Pons (tissue), 1 donor: ENCODE measurements at regions not wholly inside any gene's neighbourhood (a gene's known extent, or its start where the extent isn't known, plus 50 kb on each side); places are given as distances from the start of the nearest gene placed in this dataset.

Experiments used
- DNase-seq: peaks from one replicate; pipeline ENCODE4 v3.0.0-alpha.2; 2016; ENCODE audit warnings: low spot score

DNA sequence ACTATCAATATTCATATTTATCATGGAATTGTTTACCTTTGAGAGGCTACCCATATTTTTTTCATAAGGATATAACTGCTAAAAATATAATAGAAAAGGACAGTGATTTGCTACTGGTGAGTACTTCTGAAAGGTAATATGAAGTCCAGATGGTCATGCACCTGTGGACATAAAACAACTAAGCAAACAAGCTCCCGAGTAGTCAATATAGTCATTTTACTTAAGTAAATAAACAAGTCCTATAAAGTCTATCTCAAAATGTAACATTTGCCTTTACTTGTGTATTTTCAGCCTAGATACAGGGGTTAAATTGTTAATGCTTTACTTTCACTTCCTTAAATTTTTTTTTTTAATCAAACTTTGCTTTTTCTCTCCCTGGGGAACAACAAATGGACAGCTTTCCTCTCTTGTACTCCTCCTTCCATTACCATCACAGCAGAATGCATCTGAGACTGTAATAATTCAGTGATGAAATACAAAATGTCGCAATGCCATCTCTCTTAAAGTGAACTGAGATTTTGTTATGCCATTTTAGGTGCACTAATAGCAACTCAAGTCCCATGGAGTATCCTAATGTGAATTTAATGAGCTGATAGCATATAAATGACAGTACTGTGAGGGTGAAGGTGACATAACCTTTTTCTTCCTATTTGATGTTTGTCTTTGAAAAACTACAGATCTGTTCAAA lies 1325.4 kb upstream of the ZEB2 start:
- no peak for DNase-seq

DNA sequence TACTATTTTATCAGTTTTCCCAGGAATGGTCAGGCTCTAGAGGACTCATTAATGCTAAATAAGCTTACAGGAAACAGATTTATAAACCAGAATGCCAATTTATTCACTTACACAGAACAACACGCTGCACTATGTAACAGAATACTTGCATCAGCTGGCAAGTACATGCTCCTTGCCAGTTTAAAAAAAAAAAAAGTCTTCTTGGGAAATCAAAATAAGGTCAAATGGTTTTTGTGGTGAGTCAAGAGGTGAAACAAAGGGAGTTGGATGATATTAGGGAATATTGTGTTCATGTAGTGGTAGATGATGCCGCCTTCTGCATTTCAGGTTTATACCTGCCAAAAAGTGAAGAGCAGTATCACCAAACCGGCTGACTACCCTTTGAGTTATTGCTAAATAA lies 1322.1 kb upstream of the ZEB2 start:
- DNase-seq = no peak

DNA sequence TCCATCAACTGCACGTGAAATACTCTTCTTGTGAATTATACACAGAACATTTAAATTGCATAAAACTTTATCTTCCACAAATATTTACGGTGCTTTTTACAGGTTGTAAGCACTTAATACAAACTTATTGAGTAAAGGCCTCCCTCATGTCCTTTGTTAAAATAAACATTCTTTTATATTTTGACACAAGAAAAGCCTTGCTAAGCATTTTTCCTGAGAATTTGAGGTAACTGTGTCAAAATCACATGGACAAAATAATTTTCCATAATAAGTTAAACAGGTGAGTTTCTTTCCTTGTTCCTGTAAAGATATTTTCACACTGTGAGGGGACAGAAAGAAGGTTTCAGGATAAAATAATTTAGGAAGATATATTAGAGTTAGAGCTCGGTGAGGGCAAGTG lies 1317.1 kb upstream of the ZEB2 start:
- no peak for DNase-seq

DNA sequence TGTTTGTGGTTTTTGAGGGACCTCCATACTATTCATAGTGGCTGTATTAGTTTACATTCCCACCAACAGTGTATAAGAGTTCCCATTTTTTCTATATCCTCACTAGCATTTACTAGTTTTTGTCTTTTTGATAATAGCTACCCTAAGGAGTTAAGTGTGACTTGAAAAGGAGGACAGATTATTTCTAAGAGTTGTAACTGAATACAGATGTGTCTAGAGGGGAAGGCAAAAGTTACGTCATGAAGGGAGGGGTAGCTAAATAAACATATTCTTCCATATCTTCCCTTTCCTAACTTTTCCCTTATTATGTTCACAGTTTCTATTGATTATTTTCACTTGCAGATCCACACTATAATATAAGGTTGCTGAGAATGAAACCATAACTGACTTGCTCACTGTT lies 1315.7 kb upstream of the ZEB2 start:
- DNase-seq = no peak

DNA sequence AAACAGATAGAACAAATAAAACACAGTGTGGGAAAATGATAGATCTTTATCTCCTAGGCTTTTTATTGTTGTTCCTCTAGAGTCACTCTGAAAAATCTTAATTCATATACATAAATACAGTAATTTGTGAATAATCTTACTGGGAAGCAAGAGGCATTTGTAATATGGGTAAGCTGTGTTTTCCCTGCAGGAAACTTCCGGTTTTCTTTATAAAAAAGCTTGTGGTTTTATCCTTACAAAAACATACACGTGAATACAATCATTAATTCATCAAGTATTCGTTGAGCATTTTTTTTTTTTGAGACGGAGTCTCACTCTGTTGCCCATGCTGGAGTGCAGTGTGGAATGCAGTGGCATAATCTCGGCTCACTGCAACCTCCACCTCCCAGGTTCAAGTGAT lies 1312.8 kb upstream of the ZEB2 start:
- no peak for DNase-seq

DNA sequence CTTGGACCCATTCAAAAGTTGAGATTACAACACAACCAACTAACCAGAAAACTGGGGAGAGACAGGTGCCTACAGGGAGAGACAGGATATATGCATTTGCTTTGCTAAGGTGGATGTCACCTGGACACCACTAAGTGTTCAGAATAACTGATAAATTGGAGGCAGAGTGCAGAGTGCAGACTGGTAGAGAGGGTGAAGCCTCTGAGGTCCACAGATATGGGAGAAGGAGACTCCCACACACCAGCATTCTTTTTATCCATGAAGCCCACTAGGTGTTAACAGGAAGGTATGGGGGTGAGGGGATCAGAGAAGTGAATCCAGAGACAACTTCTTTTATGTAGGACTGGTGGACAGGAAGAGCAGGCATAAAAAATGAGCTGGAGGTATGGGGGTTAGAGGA lies 1310.0 kb upstream of the ZEB2 start:
- DNase-seq = no peak

DNA sequence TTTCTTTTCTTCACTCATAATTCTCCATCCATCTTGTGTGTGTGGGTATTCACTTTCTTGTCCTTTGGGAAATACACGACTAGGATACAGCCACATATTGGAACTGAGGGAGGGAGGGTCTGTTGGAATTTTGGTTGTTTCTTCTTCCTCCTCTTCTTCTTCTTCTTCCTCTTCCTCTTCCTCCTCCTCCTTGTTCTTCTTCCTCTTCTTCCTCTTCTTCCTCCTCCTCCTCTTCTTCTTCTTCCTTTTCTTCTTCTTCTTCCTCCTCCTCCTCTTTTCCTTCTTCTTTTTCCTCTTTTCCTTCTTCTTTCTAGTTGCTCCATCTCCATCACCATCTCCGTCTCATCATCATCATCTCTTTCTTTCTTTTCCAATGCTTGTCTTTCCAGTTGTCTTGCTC lies 1307.3 kb upstream of the ZEB2 start:
- no peak for DNase-seq

DNA sequence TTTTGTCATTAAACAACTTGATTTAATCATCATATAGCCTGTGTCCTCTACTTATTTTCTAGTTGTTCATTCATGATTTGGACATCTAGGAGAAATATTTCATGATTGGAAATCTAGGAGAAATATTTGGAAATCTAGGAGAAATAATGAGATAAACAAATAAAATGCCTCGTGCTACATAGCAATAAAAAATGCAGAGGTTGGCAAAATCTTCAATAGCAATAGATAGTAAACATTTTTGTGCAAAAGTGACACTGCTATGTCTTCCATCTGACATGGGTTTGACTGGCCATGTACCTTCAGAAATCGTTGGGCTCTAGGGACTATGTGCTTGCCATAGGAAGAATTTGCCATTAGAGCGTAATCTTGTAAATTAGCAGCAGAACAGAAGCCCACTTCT lies 1304.5 kb upstream of the ZEB2 start:
- DNase-seq = no peak

DNA sequence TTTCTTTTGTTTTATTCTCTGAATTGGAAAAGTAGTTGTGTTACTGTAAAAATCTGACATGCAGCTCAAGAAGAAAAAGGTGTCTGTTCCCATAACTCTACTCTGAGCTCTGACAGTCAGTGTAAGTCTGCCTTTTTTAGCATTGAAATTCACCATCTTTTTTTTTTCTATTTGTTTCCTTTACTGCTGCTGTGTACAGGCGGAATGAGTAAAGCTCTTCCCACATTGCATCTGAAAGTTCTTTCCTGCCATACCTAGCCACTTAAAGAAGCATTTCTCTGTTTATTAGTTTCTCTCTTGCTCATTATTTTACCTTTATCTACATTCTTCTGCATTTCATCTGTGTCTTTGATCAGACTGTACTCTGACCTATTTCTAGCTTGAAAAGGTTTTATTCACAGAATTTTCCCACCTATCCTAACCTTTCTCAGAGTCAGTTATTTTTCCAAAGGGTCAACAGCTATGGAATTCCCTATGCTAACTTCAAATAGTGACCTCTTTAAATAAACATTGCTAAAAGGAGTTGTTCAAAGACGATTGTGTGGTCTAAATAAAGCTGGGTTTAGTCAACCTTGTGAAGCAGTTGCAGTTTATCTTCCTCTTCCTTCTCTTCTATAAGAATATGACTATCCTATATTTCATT lies 1303.1 kb upstream of the ZEB2 start:
- no peak for DNase-seq

DNA sequence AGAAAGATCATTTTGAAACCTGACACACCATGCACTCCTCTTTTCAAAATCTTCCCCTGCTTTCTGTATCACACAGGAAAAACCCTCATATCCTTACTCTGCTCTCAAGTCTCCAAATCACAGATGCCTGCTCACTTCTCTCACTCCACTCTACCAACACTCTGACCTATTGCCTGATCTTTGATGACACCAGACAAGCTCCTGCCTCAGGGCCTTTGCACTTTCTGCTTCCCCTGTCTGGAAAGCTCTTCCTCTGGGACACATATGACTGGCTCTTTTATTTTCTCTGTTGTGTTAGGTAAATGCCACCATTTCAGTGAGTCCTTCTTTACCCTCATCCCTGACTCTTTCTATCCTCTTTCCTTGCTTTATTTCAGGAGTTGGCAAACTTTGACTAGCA lies 1300.7 kb upstream of the ZEB2 start:
- no peak for DNase-seq

DNA sequence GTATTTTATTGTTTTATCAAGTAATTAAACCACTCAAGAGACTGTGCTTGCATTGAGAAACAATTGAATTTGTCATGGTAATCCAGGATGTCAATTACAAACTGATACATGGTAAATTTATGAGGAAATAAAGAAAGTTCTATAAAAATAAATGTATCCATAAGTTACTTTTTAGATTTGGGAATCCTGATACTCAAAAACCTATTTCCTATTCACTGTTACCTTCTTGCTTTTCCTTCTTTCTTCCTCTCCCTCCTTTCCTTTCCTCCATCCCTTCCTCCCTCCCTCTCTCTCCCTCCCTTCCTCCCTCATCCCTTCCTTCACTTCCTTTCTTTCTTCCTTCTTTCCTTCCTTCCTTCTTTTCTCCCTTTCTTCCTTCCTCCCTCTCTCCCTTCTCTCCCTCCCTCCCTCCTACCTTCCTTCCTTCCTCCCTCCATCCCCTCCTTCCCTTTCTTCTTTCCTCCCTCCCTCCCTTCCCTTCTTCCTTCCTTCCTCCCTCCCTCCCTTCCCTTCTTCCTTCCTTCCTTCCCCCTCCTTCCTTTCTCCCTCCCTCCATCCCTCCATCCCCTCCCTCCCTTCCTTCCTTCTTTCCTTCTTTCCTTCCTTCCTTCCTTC lies 1299.1 kb upstream of the ZEB2 start:
- DNase-seq = no peak

DNA sequence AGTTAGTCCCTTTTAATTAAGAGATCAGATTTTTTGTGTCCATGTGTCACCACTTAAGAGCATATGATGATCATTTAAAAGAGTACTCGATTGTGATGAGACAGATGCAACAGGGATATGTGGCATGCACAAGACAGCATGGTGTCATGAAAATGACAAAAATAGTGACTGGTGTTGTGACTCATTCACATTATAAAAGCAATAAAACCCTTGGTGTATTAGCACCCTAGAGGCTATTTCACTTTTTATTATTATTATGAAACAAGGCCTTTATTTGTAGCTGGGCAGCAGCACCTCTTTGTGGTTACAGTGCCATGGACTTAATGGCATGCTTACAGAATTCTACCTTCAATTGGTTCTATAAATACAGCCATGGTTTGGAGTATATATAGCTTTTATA lies 1296.0 kb upstream of the ZEB2 start:
- DNase-seq = no peak

DNA sequence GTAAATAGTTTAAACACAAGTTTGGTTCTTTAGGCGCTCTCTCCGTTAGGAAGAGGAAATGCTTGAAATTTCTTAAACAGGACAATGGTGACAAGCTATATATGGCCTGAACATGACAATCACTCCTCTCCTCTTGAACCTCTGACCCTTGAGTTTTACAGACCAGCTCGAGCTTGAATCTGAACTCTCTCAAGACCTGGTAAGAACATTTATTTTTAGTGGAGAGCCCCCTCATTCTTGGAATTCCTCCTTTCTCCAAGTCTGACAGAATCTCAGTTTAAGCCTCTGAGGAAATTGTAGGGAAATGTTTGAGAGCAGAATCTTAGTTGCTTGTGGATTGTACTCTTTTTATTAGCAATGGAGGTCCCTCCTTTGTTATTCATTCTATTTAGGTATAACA lies 1293.6 kb upstream of the ZEB2 start:
- DNase-seq = no peak

DNA sequence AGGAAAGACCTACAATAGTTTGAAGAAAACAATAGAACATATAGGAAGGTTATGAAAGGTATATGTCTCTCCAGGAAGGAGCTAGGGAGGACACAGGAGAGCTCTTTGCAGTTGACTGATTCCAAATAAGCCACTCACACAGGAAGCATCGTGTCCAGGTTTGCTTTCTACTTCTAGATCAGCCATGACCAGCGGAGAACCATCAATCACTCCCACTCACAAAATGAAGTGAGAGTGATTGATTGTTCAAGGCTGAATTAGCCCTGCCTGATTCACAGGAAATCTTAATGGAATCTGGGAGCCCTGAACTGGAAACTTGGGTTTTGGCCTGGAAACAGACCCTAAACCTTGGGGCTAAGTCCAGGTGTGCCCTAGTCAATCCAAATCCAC lies 1292.2 kb upstream of the ZEB2 start:
- DNase-seq = no peak

DNA sequence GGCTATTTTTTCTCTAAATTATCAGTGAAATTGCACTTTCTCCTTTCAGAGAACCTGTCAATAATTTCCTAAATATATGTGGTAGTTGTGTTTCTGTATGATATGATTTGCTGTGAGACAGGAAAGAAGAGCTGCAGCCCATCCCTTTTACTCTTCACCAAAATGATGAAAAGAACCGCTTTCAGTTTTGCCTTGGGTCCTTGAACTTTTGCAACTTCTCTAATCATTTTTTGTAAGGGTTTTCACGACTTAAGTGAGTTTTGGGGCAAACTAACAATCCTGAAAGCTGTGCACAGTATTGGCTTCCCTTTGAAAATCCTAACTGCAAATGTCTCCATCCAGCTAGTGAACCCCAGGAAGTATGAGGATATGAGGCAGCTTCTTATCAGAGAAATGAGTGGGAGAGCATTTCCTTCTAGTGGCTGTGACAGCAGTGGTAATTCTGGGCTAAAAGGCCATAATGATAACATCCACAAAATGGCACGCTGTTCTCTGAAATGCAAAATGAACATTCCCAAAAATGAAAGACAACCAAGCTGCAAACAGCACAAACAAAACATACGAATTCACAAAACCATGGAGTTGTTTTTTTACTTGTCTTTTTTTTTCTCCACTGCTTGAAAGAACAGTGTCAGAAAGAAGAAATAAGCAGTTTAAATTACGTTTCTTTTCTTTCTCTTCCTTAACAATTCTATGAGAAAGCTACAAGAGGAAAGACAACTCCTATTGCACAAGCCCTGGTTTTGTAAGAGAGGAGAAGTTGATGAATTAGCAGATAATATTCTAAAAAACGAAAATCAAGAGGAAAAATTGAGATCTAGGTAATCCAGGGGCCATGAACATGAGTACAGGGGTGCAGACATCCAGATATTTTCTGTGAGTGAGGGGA lies 1291.6 kb upstream of the ZEB2 start:
- no peak for DNase-seq

DNA sequence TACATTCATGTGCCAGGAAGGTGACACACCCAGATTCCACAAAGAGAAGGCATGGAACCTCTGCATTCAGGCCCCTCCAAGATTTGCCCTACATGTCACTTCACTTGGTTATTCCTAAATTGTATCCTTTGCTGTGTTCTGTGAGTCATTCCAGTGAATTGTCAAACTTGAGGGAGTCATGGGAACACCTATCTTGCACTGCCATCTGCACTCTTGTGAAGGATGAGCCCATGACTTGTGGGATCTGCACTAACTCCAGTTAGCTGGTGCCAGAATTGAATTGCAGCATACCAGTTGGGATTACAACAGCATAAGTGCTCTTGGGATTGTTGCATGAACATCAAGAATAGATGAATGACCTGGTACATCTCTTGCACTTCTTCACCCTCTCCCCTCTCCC lies 1288.0 kb upstream of the ZEB2 start:
- DNase-seq = no peak

DNA sequence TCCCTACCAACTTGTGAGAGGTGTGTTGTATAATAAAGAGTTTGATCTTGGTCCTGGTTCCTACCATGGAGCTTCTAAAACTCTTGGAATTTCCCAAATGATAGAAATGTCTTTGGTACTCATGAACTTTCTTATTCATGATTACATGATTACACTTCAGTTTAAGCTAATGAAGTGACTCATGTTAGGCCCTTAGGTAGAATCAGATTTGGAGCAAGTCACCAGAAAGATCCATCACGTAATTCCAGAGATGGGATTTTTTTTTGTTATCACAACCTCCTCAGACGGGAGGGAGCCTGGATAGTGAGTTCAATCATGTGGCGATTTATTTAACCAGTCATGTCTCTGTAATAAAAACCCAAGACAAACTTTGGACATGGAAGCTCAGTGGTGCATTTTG lies 1287.6 kb upstream of the ZEB2 start:
- DNase-seq = no peak

DNA sequence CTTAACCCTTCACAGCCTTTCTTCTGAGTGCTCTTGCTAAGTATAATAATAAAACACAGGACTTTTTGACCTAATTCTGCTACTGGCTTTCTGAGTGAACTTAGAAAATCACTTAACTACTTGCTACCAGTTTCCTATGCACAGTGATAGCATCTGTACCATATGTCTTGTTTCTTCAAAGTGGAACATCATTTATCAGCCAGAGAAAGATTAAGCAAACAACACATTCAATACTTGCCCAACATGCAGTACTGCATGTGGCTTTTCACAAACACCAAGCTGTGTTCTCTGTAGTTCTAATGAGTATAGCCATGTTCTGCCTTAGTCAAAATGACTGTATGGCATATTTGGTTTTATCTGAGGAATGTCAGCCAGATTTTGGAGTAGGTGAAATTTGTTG lies 1286.6 kb upstream of the ZEB2 start:
- no peak for DNase-seq

DNA sequence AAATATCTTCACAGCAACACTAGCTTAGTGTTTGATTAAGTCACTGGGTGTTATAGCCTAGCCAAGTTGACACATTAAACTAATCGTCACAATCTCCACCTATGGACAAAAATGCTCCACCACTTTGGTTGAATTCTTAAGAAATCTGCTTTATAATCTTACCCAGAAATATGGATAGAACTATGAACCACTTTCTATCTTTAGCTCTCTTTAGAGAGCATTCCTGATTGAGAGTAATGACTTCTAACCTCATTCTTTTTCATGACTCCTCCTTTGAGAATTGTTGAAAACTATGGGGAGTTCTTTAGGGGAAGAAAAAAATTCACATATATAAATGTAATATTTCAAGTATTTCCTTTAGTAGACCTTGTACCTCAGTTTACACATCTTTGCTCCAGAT lies 1282.2 kb upstream of the ZEB2 start:
- no peak for DNase-seq

DNA sequence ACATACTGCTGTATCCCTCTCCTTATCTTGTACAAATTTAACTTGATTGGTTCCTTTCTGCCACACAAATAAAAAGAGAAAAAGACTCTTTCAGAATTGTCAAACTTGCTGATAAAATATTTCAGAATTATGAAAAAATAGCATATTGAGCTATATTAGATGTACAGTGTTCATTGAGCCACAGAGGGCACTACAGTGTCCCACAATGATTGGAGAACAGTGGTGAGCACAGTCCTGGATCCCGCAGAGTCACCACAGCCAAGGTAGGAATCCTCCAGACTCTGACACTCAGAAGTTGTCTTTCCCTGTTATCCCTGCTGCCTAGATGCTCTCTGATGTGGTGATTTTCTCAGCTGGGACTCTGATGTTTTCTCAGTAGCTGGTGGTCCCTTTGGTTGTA lies 1281.3 kb upstream of the ZEB2 start:
- no peak for DNase-seq

DNA sequence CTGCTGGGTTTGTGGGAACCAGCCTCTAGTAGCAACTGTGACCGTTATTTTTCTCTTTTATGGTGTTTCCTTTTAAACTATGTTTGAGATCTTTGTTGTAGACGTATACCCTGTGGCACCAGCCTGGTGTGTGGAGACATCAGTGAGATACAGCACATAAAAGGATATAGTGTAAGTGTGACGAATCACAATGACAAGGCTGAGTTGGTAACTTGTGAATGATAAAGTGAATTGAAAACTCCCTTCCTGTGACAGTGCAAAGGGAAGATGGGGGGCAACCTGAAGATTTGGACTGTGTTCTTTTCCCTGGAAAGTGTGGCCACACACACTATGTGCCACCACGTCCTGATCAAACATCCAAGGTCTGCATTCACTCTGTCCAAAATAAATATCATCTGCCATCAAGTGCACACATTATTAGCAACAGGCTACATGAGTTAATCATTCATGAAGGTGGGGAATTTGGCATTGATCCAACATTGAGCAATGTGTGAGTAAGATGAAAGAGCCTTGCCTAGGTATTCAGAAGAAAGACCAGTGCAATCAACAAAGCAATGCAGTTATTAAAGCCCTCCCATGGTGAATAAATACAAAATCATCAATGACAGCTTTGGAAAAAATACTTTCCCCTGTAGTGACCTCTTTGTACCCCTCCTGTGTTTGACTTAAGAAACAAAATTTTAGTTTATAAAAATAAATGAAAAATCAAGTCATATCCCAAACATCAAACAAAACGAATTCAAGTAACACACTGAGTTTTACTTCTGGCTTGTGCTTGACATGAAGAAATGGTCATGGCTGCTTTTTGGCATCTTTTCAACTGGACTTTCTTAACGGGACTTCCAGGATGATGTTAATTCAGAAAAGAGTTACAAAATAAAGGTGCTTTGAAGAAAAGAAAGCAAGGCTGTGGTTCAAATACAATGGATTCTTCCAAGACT lies 1280.5 kb upstream of the ZEB2 start:
- no peak for DNase-seq
